OCI-LY1 (cell line): ENCODE measurements at regions not wholly inside any gene's neighbourhood (a gene's known extent, or its start where the extent isn't known, plus 50 kb on each side); places are given as distances from the start of the nearest gene placed in this dataset.

Experiments used
- H2AFZ ChIP-seq: fragments of 200-600 bp; sonication (generic), shearing (Covaris generic); 2 replicates; pipeline ENCODE4 v1.6.0; 2014; ENCODE audit warnings: antibody characterized with exemption, mild to moderate bottlenecking, low read length
- H3F3A ChIP-seq: fragments of 200-600 bp; sonication (generic), shearing (Covaris generic); 2 replicates; pipeline ENCODE4 v1.6.0; 2014; ENCODE audit warnings: mild to moderate bottlenecking, antibody characterized with exemption, low read length, moderate library complexity; ENCODE audit not compliant: insufficient read depth
- H3K27ac ChIP-seq: fragments of 200-600 bp; sonication (generic); 2 replicates; pipeline ENCODE4 v1.5.1; 2014; ENCODE audit warnings: low read length, mixed run types, mild to moderate bottlenecking, low read depth; ENCODE audit not compliant: poor library complexity, severe bottlenecking
- H3K27me3 ChIP-seq: fragments of 200-600 bp; sonication (generic); 2 replicates; pipeline ENCODE4 v1.6.0; 2014; ENCODE audit warnings: antibody characterized with exemption, mild to moderate bottlenecking, low read length, moderate library complexity; ENCODE audit not compliant: insufficient read depth
- H3K36me3 ChIP-seq: fragments of 200-600 bp; sonication (generic); 2 replicates; pipeline ENCODE4 v1.6.1; 2014; ENCODE audit warnings: mild to moderate bottlenecking, antibody characterized with exemption, low read length, moderate library complexity, mixed read lengths; ENCODE audit not compliant: insufficient read depth
- H3K4me1 ChIP-seq: fragments of 200-600 bp; sonication (generic); 2 replicates; pipeline ENCODE4 v1.5.1; 2014; ENCODE audit warnings: mild to moderate bottlenecking, low read length, moderate library complexity; ENCODE audit not compliant: insufficient read depth, severe bottlenecking
- H3K4me2 ChIP-seq: fragments of 200-600 bp; sonication (generic), shearing (Covaris generic); 2 replicates; pipeline ENCODE4 v1.6.1; 2014; ENCODE audit warnings: low read length
- H3K4me3 ChIP-seq: fragments of 200-600 bp; sonication (generic); 2 replicates; pipeline ENCODE4 v1.5.1; 2014; ENCODE audit warnings: low read length, low read depth, mild to moderate bottlenecking, mixed read lengths; ENCODE audit not compliant: poor library complexity, severe bottlenecking
- H3K79me2 ChIP-seq: fragments of 200-600 bp; shearing (Covaris generic); 2 replicates; pipeline ENCODE4 v1.6.1; 2016; ENCODE audit warnings: mixed run types, low read length, mixed read lengths; ENCODE audit not compliant: insufficient read depth
- H3K9ac ChIP-seq: fragments of 200-600 bp; sonication (generic), shearing (Covaris generic); 2 replicates; pipeline ENCODE4 v1.6.1; 2014; ENCODE audit warnings: mild to moderate bottlenecking, low read length, mixed read lengths
- H3K9me2 ChIP-seq: fragments of 200-600 bp; sonication (generic), shearing (Covaris generic); 2 replicates; pipeline ENCODE4 v1.6.1; 2014; ENCODE audit warnings: low read depth, mild to moderate bottlenecking, low read length, mixed read lengths
- H3K9me3 ChIP-seq: fragments of 200-600 bp; shearing (Covaris generic); 2 replicates; pipeline ENCODE4 v1.6.1; 2014; ENCODE audit warnings: low read length, mixed read lengths
- H4K20me1 ChIP-seq: fragments of 200-600 bp; sonication (generic), shearing (Covaris generic); 2 replicates; pipeline ENCODE4 v1.6.0; 2016; ENCODE audit warnings: mild to moderate bottlenecking, low read length; ENCODE audit not compliant: insufficient read depth
- EZH2 ChIP-seq: fragments of 200-600 bp; sonication (generic), shearing (Covaris generic); IDR thresholded peaks from 2 replicates; pipeline ENCODE4 v1.8.0; 2017; ENCODE audit warnings: borderline replicate concordance, mixed run types, mild to moderate bottlenecking, antibody characterized with exemption, low read length, moderate library complexity, mixed read lengths
- TF ChIP-seq, protein P1 (sequence below): fragments of 200-600 bp; sonication (generic), shearing (Covaris generic); IDR thresholded peaks from 2 replicates; pipeline ENCODE4 v1.5.1; 2017; ENCODE audit warnings: mild to moderate bottlenecking, antibody characterized with exemption, low read length, moderate library complexity, mixed read lengths

DNA sequence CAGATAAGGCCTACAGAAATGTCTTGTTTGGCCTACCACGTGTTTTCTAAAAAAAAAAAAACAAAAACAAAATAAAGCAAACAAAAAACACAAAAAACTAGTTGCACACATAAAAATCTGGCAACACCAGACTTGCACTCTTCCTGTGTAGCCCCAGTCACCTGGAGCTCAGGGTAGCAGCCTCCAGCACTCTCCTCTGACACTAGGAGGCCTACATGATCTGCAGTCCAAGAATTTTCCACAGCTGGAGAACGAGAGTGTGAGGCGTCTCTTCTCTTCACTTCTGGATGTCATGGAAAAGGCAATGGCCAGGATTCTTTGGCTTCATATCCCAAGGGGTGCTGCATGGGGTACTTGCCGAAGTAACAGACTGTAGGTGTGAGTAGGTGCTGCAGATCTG lies 310.2 kb upstream of the SALL1 start:
- Histone ChIP-seq H3K9ac (no peak overlapping the region), H3K79me2 (no peaks in the 10 kb centered on the region), H3F3A (no peaks in the 10 kb centered on the region), H2AFZ (no peak overlapping the region), H3K27me3 (no peaks in the 10 kb centered on the region), H3K4me1 (no peaks in the 10 kb centered on the region), H3K9me3 (no peaks in the 10 kb centered on the region), H3K4me2 (no peak overlapping the region), H3K27ac (no peak overlapping the region), H3K36me3 (no peaks in the 10 kb centered on the region), H4K20me1 (no peaks in the 10 kb centered on the region), H3K4me3 (no peak overlapping the region), H3K9me2 (no peaks in the 10 kb centered on the region)
- TF ChIP-seq, protein P1, sequence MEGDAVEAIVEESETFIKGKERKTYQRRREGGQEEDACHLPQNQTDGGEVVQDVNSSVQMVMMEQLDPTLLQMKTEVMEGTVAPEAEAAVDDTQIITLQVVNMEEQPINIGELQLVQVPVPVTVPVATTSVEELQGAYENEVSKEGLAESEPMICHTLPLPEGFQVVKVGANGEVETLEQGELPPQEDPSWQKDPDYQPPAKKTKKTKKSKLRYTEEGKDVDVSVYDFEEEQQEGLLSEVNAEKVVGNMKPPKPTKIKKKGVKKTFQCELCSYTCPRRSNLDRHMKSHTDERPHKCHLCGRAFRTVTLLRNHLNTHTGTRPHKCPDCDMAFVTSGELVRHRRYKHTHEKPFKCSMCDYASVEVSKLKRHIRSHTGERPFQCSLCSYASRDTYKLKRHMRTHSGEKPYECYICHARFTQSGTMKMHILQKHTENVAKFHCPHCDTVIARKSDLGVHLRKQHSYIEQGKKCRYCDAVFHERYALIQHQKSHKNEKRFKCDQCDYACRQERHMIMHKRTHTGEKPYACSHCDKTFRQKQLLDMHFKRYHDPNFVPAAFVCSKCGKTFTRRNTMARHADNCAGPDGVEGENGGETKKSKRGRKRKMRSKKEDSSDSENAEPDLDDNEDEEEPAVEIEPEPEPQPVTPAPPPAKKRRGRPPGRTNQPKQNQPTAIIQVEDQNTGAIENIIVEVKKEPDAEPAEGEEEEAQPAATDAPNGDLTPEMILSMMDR = no peak
- TF ChIP-seq EZH2 = no peak

- H3F3A ChIP-seq = no peaks in the 10 kb centered on the region
- no peak overlapping the region for H3K4me3 ChIP-seq
- H3K79me2 ChIP-seq = no peaks in the 10 kb centered on the region
- no peak overlapping the region for H3K4me2 ChIP-seq
- no peaks in the 10 kb centered on the region for H3K9me2 ChIP-seq
- no peaks in the 10 kb centered on the region for H3K27me3 ChIP-seq
- H3K9me3 ChIP-seq = no peaks in the 10 kb centered on the region
- H3K4me1 ChIP-seq = no peaks in the 10 kb centered on the region
- no peaks in the 10 kb centered on the region for H3K36me3 ChIP-seq
- TF ChIP-seq, protein P1 = no peak
- TF ChIP-seq EZH2 = no peak
- H3K9ac ChIP-seq = no peak overlapping the region
- H4K20me1 ChIP-seq = no peaks in the 10 kb centered on the region
- H2AFZ ChIP-seq = no peak overlapping the region
- no peak overlapping the region for H3K27ac ChIP-seq
Measured at GRCh38 chr16:51458356-51459140, 307.5 kb upstream of the SALL1 start.

- Histone ChIP-seq H3K36me3 (no peaks in the 10 kb centered on the region), H3K4me1 (no peaks in the 10 kb centered on the region), H4K20me1 (no peaks in the 10 kb centered on the region), H3K9me3 (no peaks in the 10 kb centered on the region), H3K4me2 (no peak overlapping the region), H3K27ac (no peak overlapping the region), H3K9ac (no peak overlapping the region), H3F3A (no peaks in the 10 kb centered on the region), H2AFZ (no peak overlapping the region), H3K79me2 (no peaks in the 10 kb centered on the region), H3K27me3 (no peaks in the 10 kb centered on the region), H3K4me3 (no peak overlapping the region), H3K9me2 (no peaks in the 10 kb centered on the region)
- TF ChIP-seq, protein P1 = no peak
- TF ChIP-seq EZH2 = no peak
Measured at GRCh38 chr16:51457775-51458174, 306.7 kb upstream of the SALL1 start.
